Inferior parietal cortex (tissue), 1 donor: ENCODE measurements at regions not wholly inside any gene's neighbourhood (a gene's known extent, or its start where the extent isn't known, plus 50 kb on each side); places are given as distances from the start of the nearest gene placed in this dataset.

Experiments used
- DNase-seq: peaks from one replicate; pipeline ENCODE4 v3.0.0-alpha.2; 2016; ENCODE audit errors: extremely low spot score

DNA sequence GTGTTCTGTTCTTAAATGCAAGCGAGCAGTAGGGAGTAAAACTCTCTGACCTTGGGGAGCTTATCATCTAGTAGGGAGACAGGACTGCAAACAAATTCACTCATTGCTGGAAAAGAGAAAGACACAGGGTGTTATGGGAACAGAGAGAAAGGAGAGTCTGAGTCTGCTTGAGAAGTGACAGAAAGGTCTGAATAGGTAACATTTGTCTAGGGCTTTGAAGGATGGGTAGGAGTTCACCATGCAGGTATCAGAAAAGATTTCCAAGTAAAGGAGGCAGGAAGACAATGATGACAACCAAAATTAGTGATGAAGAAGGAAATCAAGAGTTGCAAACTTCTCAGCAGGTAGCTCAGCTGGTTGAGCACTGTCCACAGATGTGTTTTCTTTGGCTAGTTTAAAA, 93.6 kb upstream of the GPR139 start:
- no peak for DNase-seq

DNA sequence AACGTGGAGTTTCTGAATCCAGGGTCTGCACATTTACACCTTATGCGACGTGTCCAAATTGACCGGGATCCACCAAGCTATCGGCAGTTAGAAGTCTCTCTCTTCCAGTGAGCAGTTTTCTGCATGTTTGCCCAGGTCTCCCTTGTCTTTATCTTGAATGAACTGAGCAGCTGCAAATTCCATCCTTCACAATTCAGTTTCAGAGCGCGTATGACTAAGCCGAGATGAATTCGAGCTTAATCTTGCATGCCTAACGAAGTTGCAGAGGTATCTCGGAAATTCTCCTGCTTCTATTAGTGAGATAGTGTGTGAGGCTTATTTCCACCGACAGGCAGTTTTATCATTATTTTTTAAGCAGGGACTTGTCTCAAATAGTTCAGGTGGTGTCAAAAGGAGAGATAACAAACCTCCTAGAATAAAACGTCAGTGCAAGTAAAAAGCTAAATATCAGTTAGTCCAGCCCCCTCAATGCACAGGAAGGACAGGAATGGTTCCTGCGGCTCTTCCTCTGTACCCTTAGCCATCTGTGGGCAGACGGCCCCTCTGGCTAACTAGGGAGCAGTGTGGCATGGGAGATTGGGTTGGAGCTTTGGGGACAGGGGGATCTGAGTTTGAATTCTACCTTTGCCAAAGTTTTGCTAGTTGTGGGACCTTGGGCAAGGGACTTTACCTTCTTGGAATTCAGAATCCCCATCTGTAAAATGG, 93.0 kb upstream of the GPR139 start:
- DNase-seq = no peak

DNA sequence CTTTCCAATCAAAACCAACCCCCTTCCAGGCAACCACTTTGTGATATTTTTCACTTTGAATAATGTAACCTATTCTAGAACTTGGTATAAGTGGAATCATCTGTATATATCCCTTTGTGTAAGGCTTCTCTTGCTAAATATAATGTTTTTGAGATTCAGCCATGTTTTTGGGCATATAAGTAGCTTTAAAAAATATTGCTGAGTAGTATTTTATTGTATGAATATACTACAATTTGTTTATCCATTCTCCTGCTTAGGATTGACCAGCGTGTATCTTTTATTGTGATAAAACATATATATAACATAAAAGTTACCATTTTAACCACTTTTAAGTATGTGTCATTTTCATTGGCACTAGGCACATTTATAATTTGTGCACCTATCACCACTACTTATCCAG, 79.8 kb upstream of the GPR139 start:
- DNase-seq = no peak

GRCh38 chr16:20147091-20147490, 73.4 kb upstream of the GPR139 start:
- no peak for DNase-seq

DNA sequence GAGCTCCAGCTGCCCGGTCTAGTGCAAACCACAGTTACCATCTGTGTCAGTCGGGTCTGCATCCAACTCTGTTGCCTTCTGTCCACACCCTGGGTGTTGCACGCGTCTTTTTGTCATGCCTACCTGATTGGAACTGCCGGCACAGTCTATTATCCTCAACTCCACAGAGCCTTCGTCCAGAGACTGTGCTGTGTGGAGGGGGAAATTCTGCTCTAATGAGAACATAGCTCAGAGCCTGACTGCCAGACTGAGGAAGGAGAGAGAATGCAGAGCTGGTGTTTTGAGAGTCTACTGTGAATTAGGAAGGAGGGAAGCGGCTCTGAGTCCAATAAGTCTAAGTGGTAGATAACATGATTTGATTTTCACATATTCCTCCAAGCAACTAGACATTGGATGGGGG, 68.3 kb upstream of the GPR139 start:
- no peak for DNase-seq

DNA sequence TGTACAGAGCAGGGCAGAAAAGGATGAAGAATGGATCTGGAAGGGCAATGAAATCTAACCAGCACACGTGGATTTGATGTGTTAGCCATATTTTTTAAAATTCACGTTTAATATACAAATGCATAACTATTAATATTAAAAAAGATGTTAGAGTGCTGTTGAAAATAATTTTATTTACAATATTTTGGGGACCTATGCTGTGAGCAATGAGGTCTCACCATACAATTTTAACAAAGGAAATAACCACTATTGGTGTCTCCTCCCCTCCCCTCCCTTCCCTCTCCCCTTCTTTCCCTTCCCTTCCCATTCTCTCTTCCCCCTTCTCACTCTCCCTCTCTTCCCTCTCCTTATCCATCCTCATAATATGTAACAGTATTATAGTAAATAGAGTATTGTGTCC, 64.2 kb upstream of the GPR139 start:
- no peak for DNase-seq

DNA sequence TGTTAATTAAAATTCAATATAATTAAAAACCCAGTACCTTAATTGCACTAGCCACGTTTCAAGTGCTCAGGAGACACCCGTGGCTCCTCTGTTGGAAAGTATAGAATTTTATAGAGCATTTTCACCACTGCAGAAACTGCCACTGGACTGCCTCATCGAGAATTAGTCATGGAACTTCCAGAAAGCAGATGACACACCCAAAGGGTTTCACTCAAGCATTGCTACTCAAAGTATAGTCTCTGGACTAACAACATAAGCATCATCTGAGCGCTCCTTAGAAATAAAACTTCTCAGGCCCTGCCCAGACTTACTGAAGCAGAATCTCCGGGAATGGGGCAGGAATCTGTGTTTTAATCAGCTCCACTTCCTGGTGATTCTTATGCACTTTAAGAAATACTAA, 63.5 kb upstream of the GPR139 start:
- no peak for DNase-seq

- DNase-seq = no peak
These were observed 62.8 kb upstream of the GPR139 start for GRCh38 chr16:20136446-20136968.

DNA sequence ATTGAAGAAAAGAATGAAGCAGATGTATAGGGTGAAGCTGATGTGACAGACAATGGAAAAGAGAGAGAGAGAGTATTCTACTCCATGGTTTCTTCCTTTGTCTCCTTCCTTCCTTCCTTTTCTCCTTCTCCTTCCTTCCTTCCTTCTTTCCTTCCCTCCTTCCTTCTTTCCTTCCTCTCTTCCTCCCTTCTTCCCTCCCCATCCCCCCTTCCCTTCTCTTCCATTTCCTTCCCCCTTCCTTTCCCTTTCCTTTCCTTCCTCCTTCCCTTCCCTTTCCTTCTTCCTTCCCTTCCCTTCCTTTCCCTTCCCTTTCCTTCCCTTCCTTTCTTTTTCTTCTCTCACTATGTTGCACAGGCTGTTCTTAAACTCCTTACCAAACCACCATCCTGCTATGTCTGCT, 55.7 kb upstream of the GPR139 start:
- no peak for DNase-seq
